GM12878 (cell line): ENCODE measurements at regions not wholly inside any gene's neighbourhood (a gene's known extent, or its start where the extent isn't known, plus 50 kb on each side); places are given as distances from the start of the nearest gene placed in this dataset.

Experiments
- ATAC-seq: fragments of 200-7000 bp; cut with Tn5 transposase; 3 replicates; pipeline ENCODE4 v1.9.1; 2020; ENCODE audit warnings: mild to moderate bottlenecking, moderate library complexity
- BruUV-seq: library from RNA; stranded (reverse); fragments of 400-500 nt; replicated peaks from 2 replicates; lab custom pipeline; 2021; lab: Mats Ljungman, UMichigan
- CTCF ChIA-PET: fragments of 300-600 bp; sonication (Branson Sonifier 250); formaldehyde crosslinking; extraction: SDS; loops from one replicate; lab custom pipeline; 2021; ENCODE audit warnings: inconsistent platforms; lab: Yijun Ruan, JAX
- POLR2A ChIA-PET: fragments of 350-600 bp; formaldehyde crosslinking; extraction: SDS; loops from one replicate; lab custom pipeline; 2021; ENCODE audit warnings: inconsistent platforms; lab: Charles Lee
- RAD21 ChIA-PET: fragments of 300-600 bp; sonication (Branson Sonifier 250); formaldehyde crosslinking; loops from one replicate; lab custom pipeline; 2023; ENCODE audit warnings: antibody characterized with exemption; ENCODE audit not compliant: unreplicated experiment; lab: Charles Lee
- SMC1A ChIA-PET: fragments of 300-600 bp; sonication (Branson Sonifier 250); formaldehyde crosslinking; loops from one replicate; lab custom pipeline; 2023; ENCODE audit not compliant: unreplicated experiment, uncharacterized antibody; lab: Charles Lee
- DNase-seq: peaks from one replicate; pipeline ENCODE4 v3.0.0-alpha.2; 2011; ENCODE audit warnings: low read depth, low spot score
- FAIRE-seq: peaks from 3 replicates; lab custom pipeline; 2011; peaks lifted over from hg19 to GRCh38; lab: Jason Lieb, UNC
- H2AFZ ChIP-seq: 2 replicates; pipeline ENCODE4 v1.6.0; 2011; ENCODE audit warnings: low read depth, low read length, control low read depth; ENCODE audit not compliant: control insufficient read depth
- H3K27ac ChIP-seq: 2 replicates; pipeline ENCODE4 v1.5.1; 2011; ENCODE audit warnings: control low read depth; ENCODE audit not compliant: control insufficient read depth, insufficient read depth
- H3K27me3 ChIP-seq, 2 experiments: replicated peaks in 1 of 2; 2 replicates each; pipeline versions ENCODE4 v1.6.0 to v1.6.1; 2011; ENCODE audit warnings: low read length in 1 of 2; ENCODE audit not compliant: control insufficient read depth in 2 of 2, insufficient read depth in 2 of 2
- H3K36me3 ChIP-seq, 2 experiments: 2 replicates each; pipeline ENCODE4 v1.5.1; 2011; ENCODE audit warnings: low read length in 1 of 2; ENCODE audit not compliant: control insufficient read depth in 2 of 2, insufficient read depth in 2 of 2
- H3K4me1 ChIP-seq: 2 replicates; pipeline ENCODE4 v1.6.1; 2011; ENCODE audit warnings: mild to moderate bottlenecking, low read length, moderate library complexity, mixed read lengths; ENCODE audit not compliant: control insufficient read depth, insufficient read depth
- H3K4me2 ChIP-seq: 2 replicates; pipeline ENCODE4 v1.6.0; 2011; ENCODE audit warnings: control low read depth; ENCODE audit not compliant: control insufficient read depth, insufficient read depth
- H3K4me3 ChIP-seq: fragments of 200-600 bp; sonication (generic); 2 replicates; pipeline ENCODE4 v1.5.1; 2016
- H3K79me2 ChIP-seq: 2 replicates; pipeline ENCODE4 v1.6.0; 2011; ENCODE audit warnings: low read length; ENCODE audit not compliant: control insufficient read depth, insufficient read depth
- H3K9ac ChIP-seq: 2 replicates; pipeline ENCODE4 v1.8.0; 2011; ENCODE audit warnings: low read length, control low read depth, mixed read lengths; ENCODE audit not compliant: control insufficient read depth, insufficient read depth
- H3K9me3 ChIP-seq: replicated peaks from 3 replicates; pipeline ENCODE4 v1.5.1; 2011; ENCODE audit warnings: mild to moderate bottlenecking, low read length; ENCODE audit not compliant: control insufficient read depth, insufficient read depth
- H4K20me1 ChIP-seq: 2 replicates; pipeline ENCODE4 v1.6.0; 2011; ENCODE audit not compliant: control insufficient read depth, insufficient read depth
- ATF2 ChIP-seq: IDR thresholded peaks from 2 replicates; pipeline ENCODE4 v1.6.1; 2012; ENCODE audit warnings: low read length, inconsistent platforms
- CHD4 ChIP-seq: fragments of 200-600 bp; sonication (generic); IDR thresholded peaks from 2 replicates; pipeline ENCODE4 v1.6.1; 2016; ENCODE audit warnings: mild to moderate bottlenecking
- ETV6 ChIP-seq, 2 experiments: fragments of 450-650 bp in 1 of 2; IDR thresholded peaks in 1 of 2; conservative IDR thresholded peaks in 1 of 2; 2 replicates each; pipeline ENCODE4 v1.6.1; 2014; ENCODE audit warnings: antibody characterized with exemption in 1 of 2, borderline replicate concordance in 1 of 2, low read depth in 1 of 2, mild to moderate bottlenecking in 1 of 2, moderate library complexity in 1 of 2
- EZH2 ChIP-seq: IDR thresholded peaks from 2 replicates; pipeline ENCODE4 v1.6.1; 2012; ENCODE audit warnings: low read depth, mild to moderate bottlenecking, control low read depth, inconsistent platforms, low read length, borderline replicate concordance; ENCODE audit not compliant: control insufficient read depth
- GATAD2B ChIP-seq: fragments of 450-650 bp; conservative IDR thresholded peaks from 2 replicates; pipeline ENCODE4 v1.6.1; 2017; ENCODE audit warnings: low read depth, mild to moderate bottlenecking, moderate library complexity
- KLF5 ChIP-seq: fragments of 450-650 bp; IDR thresholded peaks from 2 replicates; pipeline ENCODE4 v1.6.1; 2014; ENCODE audit warnings: mild to moderate bottlenecking; ENCODE audit not compliant: partially characterized antibody
- MYB ChIP-seq: fragments of 150-350 bp; IDR thresholded peaks from 2 replicates; pipeline ENCODE4 v1.6.1; 2014; ENCODE audit warnings: mild to moderate bottlenecking, low read depth, low read length, borderline replicate concordance
- PAX5 ChIP-seq: IDR thresholded peaks from 2 replicates; pipeline ENCODE4 v1.6.1; 2011; ENCODE audit warnings: low read depth, low read length, borderline replicate concordance
- POLR2AphosphoS5 ChIP-seq: IDR thresholded peaks from 2 replicates; pipeline ENCODE4 v1.6.1; 2011; ENCODE audit warnings: mild to moderate bottlenecking, low read length, inconsistent platforms
- RAD21 ChIP-seq: IDR thresholded peaks from 2 replicates; pipeline ENCODE4 v1.6.1; 2011; ENCODE audit warnings: mild to moderate bottlenecking, low read depth, low read length, moderate library complexity; ENCODE audit not compliant: insufficient read depth
- RUNX3 ChIP-seq: IDR thresholded peaks from 2 replicates; pipeline ENCODE4 v1.6.1; 2012; ENCODE audit warnings: low read length, inconsistent platforms
- SMARCA5 ChIP-seq: fragments of 450-650 bp; IDR thresholded peaks from 2 replicates; pipeline ENCODE4 v1.6.1; 2017; ENCODE audit warnings: mild to moderate bottlenecking
- TCF7 ChIP-seq: IDR thresholded peaks from 2 replicates; pipeline ENCODE4 v1.6.1; 2014; ENCODE audit warnings: antibody characterized with exemption, borderline replicate concordance
- ZSCAN29 ChIP-seq: fragments of 450-650 bp; IDR thresholded peaks from 2 replicates; pipeline ENCODE4 v1.6.1; 2017; ENCODE audit warnings: mild to moderate bottlenecking, moderate library complexity
- WGBS: methylation state at CpG from one replicate; pipeline ENCODE4 v1.1.6; 2016; ENCODE audit warnings: low lambda C conversion rate; ENCODE audit not compliant: insufficient replicate concordance, insufficient coverage; ENCODE audit errors: missing lambda C conversion rate; 5-methylcytosine and 5-hydroxymethylcytosine counted together
- in situ Hi-C: fragments of 300-500 bp; cut with MboI; formaldehyde crosslinking; loops from 9 replicates; pipeline ENCODE4 v1.14.3; 2018; ENCODE audit warnings: mixed read lengths
- intact Hi-C: fragments of 100-400 bp; cut with micrococcal nuclease; formaldehyde crosslinking; loops from one replicate; pipeline ENCODE4 v1.14.2; 2022; ENCODE audit not compliant: unreplicated experiment

GRCh38 chr6:23526526-23526925 lies 599.5 kb upstream of the NRSN1 start (continued):
- no peak for TF ChIP-seq EZH2
- no peak for TF ChIP-seq PAX5
- TF ChIP-seq SMARCA5: no peak
- no peak for TF ChIP-seq RAD21
- TF ChIP-seq POLR2AphosphoS5: no peak
- TF ChIP-seq MYB: no peak
- no peak for TF ChIP-seq ZSCAN29
- TF ChIP-seq RUNX3: no peak
- no peak for TF ChIP-seq GATAD2B

GRCh38 chr6:23529902-23530301 lies 596.1 kb upstream of the NRSN1 start:
- intact Hi-C loops (no loop called here), in situ Hi-C loops (no loop called here)
- H4K20me1 ChIP-seq: no peaks in the 10 kb centered on the region
- ChIA-PET RAD21 (no interaction called here), POLR2A (no interaction called here), SMC1A (no interaction called here), CTCF (no interaction called here)
- TF ChIP-seq ETV6 (conservative IDR thresholded peaks at IDR 0.05 in 1 of 2, IDR thresholded peaks at IDR 0.05 in 1 of 2; ENCODE audit: borderline replicate concordance in 1 of 2, low read depth in 1 of 2): no peak
- TF ChIP-seq TCF7: peak; percentile 44; the same call in 1 of the 2 replicates
- no peak for TF ChIP-seq CHD4
- no peak for TF ChIP-seq ATF2
- TF ChIP-seq KLF5: no peak
- H3K9ac ChIP-seq: no peak overlapping the region
- no peaks in the 10 kb centered on the region for H3K36me3 ChIP-seq
- no peaks in the 10 kb centered on the region for H3K79me2 ChIP-seq
- DNase-seq (no peak), ATAC-seq (peak; percentile 25; the same call in 2 of the 3 replicates), FAIRE-seq (no peak)
- H3K27me3 ChIP-seq: no peaks in the 10 kb centered on the region
- WGBS: 0% methylated on average over 2 of the region's 2 CpGs
- no peaks in the 10 kb centered on the region for H3K9me3 ChIP-seq
- BruUV-seq: no TSS peak
- H3K27ac ChIP-seq: no peak overlapping the region
- no peak overlapping the region for H3K4me2 ChIP-seq
- no peak overlapping the region for H2AFZ ChIP-seq
- no peak overlapping the region for H3K4me3 ChIP-seq
- no peaks in the 10 kb centered on the region for H3K4me1 ChIP-seq
